ENCODE measurements at regions not wholly inside any gene's neighbourhood (a gene's known extent, or its start where the extent isn't known, plus 50 kb on each side); places are given as distances from the start of the nearest gene placed in this dataset.
"Not testable (repeated sequence)": the region's sequence is repeated elsewhere in the genome, so short reads cannot be mapped to it uniquely, and the experiment has no call there.

DNA sequence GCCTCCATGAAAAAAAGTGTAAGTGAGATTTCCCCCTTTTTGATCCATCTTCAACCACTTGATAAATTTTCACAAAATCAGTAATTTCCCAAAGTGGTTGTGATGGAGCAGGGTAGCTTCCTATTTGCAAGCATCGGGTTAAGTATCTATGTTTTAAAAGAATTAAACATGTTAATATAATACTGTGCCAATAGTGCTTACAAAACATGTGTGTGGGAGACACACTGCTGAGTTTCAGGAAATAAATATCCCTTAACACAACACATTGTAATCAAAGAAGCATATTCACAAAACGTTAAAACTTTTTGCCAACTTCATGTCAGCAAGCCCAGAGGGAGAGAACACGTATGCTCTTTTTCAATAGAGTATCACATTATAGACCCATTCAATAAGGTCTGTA, 526.9 kb downstream of the TTLL7 start:
- not testable (repeated sequence) for DNase-seq (ENCODE audit: low spot score)

DNA sequence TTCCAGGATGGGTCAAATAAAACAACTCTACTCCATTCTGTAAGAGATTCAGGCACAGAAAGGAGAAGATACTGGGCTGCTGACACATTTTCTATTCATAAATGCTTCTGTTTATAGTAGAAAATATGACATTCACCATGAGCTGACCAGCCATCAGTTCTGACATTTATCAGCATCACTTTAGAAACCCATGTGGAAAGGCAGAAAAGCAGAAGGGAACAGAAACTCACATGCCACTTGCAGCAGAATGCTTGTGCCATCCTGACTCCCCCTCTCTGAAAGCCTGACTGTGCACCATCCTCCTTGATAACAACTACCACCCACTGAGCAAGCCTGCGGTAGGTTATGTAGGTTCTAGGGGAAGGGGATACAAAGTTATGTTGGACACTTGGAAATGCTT, 527.7 kb downstream of the TTLL7 start:
- DNase-seq (ENCODE audit: low spot score), result not testable (repeated sequence)

DNA sequence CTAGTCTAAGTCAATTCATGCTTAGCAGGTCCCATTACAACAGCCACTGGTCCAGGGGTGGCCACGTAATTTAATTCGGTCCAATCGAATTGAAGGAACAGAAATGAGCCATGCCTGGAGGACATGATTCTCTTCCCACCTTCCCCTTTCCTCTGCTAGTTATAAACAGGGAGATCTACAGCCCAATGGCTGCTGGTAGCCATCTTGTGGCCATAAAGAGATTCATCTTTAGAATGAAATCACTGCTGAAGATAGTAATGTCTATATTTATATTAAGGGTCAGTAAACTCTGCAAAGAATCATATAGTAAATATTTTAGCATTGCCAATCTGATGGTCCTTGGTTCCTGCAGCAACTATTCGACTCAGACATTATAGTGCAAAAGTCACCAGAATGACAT, 530.6 kb downstream of the TTLL7 start:
- DNase-seq (ENCODE audit: low spot score), result not testable (repeated sequence)

DNA sequence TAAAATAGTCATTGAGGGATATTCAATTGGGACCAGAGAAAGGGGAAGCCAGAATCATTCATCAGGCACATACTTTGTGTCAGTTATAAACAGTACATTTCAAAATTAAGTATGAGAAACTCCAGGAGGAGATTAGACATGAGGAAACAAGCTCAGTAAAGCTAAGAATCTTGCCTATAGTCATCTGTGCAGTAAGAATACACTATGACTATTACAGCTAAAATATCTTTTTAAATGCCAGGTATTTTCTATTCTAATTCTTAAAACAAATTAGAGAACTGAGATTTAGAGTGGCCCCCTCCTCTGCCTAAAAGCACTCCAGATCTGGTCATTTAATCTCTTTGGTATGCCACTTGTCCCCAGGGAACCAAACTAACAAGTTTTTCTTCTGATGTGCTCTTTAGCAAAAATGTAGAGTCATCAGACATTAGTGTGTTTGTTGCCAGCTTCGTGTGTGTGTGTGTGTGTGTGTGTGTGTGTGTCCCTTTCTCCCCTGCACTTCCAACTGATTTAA, 541.1 kb downstream of the TTLL7 start:
- not testable (repeated sequence) for DNase-seq (ENCODE audit: low spot score)

DNA sequence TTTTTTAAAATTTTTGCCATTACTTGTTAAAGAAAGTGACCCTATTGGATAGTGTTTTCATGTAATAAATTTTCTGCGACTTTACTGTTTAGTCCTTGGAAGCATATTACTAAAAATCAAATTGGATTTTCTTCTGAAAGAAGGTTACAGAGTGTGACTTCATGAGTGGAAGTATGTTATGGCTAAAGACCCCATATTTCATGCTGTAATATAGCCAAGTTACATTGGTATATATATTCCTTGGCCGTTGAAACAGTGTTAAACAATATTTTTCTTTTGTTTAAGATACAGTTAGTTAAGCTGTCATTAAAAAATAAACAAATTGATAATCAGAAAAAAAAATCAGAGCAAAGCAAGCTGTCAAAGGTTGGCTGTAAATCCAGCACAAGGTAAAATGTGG, 541.7 kb downstream of the TTLL7 start:
- not testable (repeated sequence) for DNase-seq (ENCODE audit: low spot score)

DNA sequence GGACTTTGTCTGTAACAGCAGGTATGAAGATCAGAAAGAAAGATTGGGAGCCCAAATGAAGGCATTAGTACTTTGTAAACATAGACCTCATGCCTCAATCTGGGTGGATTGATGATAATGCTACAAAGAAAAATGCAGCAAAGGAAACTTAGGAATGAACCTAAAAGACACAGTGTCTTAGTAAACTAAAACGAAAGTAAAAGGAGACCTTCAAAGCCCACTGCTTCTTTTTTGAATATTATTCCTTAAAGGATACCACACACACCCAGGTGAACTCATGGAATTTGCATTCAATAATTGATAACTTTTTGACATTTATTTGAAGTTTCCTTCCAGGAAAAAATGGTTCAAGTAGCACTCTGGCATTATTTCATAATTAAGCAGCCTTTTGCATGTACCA, 543.2 kb downstream of the TTLL7 start:
- not testable (repeated sequence) for DNase-seq (ENCODE audit: low spot score)

GRCh38 chr1:83445873-83446272, 553.1 kb downstream of the TTLL7 start:
- not testable (repeated sequence) for DNase-seq (ENCODE audit: low spot score)

DNA sequence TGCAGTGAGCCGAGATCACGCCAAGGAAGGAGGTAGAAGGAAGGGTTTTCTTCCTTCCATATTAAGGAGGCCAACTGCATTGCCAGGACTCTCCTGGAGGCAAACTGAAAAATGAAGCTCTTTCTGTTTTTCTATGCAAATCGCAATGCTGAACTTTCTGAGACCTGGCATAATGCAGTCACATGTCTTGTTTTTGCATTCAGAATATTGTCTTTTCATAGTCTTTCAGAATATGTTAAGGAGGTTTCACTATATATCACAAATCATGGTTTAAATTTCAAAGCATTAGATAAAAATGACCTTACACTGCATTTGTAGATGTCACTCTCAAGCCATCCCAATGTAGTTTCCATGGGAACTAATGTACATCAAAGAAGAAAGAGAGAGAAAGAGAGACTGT, 556.5 kb downstream of the TTLL7 start:
- DNase-seq (ENCODE audit: low spot score), result not testable (repeated sequence)

DNA sequence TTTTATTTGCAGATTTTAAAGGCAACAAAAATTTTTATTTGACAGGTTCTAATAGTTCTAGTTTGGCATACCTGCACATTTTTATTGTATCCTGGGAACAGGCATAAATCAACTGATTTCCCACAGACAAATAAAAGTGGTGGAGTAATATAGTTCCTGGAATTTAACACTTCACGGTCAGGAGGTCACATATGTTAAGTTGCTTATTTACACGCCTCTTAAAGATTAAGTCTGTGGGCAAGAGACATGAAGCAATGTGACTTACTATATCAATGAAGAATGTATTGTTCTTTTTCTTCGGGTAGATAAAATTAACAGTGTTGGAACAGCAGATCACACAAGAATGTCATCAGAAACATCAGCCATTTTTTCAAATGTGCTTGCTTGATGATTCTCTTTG, 558.3 kb downstream of the TTLL7 start:
- not testable (repeated sequence) for DNase-seq (ENCODE audit: low spot score)

DNA sequence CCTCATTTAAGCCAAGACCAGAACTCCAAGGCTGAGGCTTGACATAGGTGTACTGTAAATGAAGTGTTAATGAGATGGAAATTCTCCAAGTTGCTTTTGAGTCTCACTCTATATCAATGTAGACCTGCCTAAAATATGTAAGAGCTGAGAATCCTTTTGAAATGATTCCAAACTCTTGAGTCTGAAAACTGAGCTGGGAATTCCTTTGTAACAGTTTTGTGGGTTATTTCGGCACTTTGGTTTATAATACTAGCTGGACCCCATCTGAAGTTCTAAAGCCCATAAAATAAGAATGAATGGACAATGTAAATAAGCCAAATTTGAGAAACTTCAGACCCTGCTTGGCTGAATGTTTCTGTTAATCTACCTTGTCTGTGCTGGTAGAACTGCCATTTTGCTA, 558.9 kb downstream of the TTLL7 start:
- DNase-seq (ENCODE audit: low spot score), result not testable (repeated sequence)

DNA sequence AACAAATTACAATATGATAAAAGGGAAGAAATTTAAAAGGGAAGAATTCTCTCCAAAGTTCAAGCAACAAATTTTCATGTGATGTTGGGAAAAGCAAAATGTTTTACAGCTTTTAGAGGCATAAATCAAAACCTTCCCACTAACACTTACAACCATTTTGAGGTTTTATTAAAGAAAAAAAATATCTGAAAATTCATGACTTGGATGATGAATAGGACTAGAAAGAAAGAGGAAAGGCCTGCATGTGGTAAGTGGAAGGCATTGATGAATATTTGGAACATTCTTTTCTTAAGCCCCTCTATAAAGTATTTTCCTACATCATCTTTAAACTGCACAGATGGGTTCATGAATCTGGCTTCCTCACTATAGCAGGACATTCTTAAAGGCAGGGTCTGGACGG, 560.6 kb downstream of the TTLL7 start:
- not testable (repeated sequence) for DNase-seq (ENCODE audit: low spot score)

DNA sequence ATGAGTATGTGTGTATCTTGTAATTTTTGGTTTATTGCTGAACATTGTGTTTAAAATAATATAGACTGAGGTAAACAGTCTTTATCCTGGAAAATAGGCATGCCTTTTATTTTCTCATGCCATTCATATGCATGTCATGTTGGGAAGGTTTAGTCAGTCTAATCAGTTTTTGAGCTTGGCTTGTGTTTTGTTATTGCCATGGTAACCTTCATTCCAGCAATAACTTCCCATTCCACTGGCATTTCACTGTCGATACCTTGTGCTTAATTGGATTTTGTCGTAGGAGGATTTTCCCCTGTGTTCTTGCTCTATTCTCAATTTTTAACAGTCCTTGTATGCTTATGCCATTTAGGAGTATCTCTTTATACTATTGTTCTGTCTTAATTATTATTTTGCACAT, 563.6 kb downstream of the TTLL7 start:
- DNase-seq (ENCODE audit: low spot score), result not testable (repeated sequence)

DNA sequence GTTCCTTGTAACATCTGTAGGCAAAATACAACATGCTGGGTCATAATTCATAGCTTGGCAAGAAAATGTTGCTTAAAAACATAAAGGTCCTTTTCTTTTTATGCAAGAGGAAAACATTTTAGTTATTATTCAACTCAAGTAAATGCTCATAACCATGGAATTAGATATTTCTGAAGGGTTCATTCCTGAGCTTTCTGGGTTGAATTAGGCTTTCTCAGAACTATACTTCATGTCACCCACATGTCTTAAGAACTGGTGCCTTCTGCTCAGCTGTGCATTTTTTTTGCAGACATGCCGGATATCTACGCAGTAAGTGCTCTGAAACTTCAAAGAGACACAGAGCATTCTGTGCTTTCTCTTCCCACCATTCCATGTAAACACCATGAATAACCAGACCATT, 571.4 kb downstream of the TTLL7 start:
- DNase-seq (ENCODE audit: low spot score), result not testable (repeated sequence)

- DNase-seq (ENCODE audit: low spot score), result not testable (repeated sequence)
These were observed 575.5 kb downstream of the TTLL7 start for GRCh38 chr1:83423382-83423781.

GRCh38 chr1:83418558-83418957, 580.4 kb downstream of the TTLL7 start:
- no peak for DNase-seq (ENCODE audit: low spot score)

DNA sequence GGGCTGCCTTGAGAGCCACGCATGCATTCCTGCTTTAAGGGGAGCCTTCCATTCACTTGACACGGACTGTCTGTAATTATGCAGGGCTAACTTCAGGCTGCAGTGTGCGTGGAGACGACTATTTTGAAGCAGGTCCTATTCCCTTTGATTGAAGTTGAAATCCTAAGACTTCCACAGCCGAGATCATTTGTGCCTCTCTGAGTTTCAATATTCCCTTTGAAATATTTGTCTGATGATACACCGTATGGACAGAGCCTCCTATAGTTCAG, 585.2 kb downstream of the TTLL7 start:
- DNase-seq (ENCODE audit: low spot score), result not testable (repeated sequence)

DNA sequence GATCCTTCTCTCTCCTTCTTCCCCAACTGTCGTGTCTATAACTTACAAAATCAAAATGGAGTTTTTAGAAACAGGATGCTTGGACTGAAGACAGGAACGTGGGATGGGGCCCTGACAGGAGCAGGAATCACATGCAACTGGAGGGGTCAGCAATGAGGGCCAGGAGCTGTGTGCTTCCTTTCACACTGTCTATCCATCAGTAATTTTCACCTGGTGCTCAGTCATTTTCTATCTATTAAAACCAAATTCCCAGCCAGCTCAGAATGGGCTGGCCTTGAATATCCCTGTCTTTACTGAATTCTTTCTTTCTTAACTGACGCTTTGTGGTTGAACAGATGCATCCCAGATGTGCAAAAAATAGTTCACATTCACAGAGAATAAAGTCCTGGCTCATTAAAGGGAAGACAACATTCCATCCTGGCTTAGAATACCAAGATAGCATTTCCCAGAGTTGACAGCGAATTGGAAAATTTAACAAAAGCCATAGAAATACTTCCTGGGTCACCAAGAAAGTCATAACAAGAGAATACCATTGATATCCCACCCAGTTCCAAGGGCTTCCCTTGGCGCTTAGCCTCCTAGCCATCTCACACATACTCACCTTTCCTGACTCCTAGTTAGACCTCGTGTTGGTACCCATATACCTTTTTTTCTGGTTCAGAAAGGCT, 588.1 kb downstream of the TTLL7 start:
- not testable (repeated sequence) for DNase-seq (ENCODE audit: low spot score)

DNA sequence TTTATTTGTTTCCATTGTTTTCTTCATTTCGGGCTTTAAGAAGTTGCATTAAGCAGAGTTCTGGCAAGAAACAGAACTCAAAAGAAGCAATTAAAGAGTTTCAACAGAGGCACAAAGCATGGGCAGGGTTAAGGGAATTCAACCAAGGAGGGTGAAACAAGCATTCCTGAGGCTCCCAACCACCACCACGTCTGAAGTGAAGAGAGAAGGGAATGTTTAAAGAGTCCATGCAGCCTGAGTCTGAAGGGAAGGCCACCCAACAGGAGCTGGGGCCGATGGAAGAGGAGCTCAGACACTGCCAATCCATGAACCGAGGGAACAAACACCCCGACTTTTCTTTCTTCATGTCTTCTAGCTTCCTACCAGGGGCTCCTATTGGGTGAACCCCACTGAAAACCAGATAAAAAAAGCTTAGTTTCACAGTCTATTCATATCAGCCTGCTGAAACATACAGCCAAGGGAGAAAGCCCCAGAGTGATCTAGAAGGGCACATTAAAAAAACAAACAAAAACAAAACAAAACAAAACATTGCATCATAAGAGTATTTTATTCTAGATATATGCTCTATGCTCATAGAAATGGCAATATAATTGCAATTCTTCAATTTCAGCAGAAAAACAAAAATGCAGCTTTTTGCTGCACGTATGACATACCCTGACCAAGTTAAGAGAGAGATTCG, 592.1 kb downstream of the TTLL7 start:
- DNase-seq (ENCODE audit: low spot score), result not testable (repeated sequence)

- DNase-seq (ENCODE audit: low spot score), result not testable (repeated sequence)
These were observed 593.1 kb downstream of the TTLL7 start for GRCh38 chr1:83405789-83406188.

DNA sequence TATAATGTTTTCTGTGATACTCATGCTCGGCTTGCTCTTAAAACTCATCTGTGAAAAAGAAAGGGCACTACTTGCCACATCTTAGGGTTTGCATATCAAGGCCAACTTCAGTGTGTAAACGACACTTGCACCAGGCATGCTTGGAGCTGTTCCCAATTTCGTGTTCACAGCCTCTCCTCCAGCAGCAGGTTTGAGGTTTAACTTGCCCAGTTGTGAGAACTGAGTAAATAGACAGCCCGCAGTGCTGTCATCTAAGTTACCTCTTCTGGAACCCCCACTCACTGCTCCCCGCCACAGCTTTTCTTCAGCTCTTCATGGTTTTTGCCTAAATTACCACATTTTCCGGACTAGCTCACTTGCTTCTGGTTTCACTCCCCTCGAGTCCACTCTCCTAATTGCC, 595.4 kb downstream of the TTLL7 start:
- DNase-seq (ENCODE audit: low spot score), result not testable (repeated sequence)

- DNase-seq (ENCODE audit: low spot score), result not testable (repeated sequence)
These were observed 597.8 kb downstream of the TTLL7 start for GRCh38 chr1:83401146-83401545.

- DNase-seq (ENCODE audit: low spot score), result not testable (repeated sequence)
These were observed 598.8 kb downstream of the TTLL7 start for GRCh38 chr1:83400173-83400572.

GRCh38 chr1:83398125-83398524, 600.8 kb downstream of the TTLL7 start:
- DNase-seq (ENCODE audit: low spot score), result not testable (repeated sequence)

- DNase-seq (ENCODE audit: low spot score), result not testable (repeated sequence)
These were observed 603.8 kb downstream of the TTLL7 start for GRCh38 chr1:83395130-83395529.

Measured in kidney capillary endothelial cell (primary cell).